Coronary artery (tissue), 2 donors: ENCODE measurements at regions not wholly inside any gene's neighbourhood (a gene's known extent, or its start where the extent isn't known, plus 50 kb on each side); places are given as distances from the start of the nearest gene placed in this dataset.

Experiments
- DNase-seq: peaks from one replicate; pipeline ENCODE4 v3.0.0-alpha.2; 2017; ENCODE audit warnings: low spot score
- H3K27ac ChIP-seq, 2 donors: fragments of 200-600 bp; sonication (generic); one replicate each; pipeline ENCODE4 v1.5.1; 2016 to 2019
- H3K4me3 ChIP-seq: fragments of 200-600 bp; sonication (generic); 2 replicates; pipeline ENCODE4 v1.5.1; 2016; ENCODE audit warnings: mild to moderate bottlenecking, moderate library complexity
- TF ChIP-seq, protein P1 (sequence below): fragments of 200-600 bp; sonication (generic); IDR thresholded peaks from one replicate; pipeline ENCODE4 v1.5.1; 2019; ENCODE audit warnings: antibody characterized with exemption

DNA sequence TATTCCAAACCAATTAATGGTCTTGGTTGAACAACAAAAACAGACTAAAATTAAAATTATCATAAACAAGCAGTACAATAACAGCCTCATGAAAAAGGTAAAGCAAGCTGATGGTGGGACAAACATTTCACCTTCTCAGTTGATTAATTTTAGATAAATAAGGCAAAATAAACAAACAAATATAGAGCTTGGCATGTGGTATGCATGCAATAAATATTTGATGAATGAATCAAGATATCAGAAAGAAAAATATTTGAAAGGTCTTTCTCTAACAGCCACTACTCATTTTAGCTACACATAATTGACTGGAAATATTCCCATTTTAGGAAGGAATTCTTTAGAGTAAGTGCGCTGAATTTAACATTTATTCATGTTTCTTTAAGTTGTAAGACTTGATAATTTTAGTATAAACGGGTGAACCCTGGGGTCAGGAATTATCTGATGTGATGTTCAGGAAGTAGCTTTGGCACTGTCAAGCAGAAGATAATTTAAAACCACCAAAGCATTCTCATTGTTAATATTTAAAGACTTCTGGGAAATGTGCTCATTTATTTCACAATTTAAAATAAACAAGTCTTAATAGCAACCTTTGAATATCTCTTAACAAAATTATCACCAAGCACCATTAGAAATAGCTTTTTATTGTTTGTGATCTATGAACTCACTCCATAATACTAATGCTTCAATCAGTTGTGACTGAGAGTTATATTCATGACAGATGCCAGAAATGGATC lies 372.3 kb upstream of the TGFBR2 start:
- no peak for DNase-seq
- Histone ChIP-seq H3K4me3 (no peak overlapping the region), H3K27ac (no peak overlapping the region)
- TF ChIP-seq, protein P1, sequence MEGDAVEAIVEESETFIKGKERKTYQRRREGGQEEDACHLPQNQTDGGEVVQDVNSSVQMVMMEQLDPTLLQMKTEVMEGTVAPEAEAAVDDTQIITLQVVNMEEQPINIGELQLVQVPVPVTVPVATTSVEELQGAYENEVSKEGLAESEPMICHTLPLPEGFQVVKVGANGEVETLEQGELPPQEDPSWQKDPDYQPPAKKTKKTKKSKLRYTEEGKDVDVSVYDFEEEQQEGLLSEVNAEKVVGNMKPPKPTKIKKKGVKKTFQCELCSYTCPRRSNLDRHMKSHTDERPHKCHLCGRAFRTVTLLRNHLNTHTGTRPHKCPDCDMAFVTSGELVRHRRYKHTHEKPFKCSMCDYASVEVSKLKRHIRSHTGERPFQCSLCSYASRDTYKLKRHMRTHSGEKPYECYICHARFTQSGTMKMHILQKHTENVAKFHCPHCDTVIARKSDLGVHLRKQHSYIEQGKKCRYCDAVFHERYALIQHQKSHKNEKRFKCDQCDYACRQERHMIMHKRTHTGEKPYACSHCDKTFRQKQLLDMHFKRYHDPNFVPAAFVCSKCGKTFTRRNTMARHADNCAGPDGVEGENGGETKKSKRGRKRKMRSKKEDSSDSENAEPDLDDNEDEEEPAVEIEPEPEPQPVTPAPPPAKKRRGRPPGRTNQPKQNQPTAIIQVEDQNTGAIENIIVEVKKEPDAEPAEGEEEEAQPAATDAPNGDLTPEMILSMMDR, result no peak

DNA sequence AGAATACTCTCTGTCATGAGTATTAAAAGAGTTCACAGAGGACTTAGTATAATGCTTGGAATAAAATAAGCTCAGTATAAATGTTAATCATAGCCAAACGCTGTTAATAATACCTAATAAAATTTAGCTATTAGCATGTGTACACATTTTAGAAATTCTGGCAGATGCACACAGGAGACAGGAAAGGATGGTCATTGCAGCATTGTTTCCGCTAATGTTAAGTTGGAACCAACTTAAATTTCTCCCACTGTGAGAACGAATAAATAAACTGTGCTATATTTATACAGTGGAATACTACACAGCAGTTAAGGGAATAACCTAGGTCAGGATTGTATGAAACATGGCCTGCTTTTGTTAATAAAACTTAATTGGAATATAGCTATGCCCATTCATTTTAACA lies 370.4 kb upstream of the TGFBR2 start:
- H3K27ac ChIP-seq, result no peak overlapping the region
- DNase-seq, result no peak
- TF ChIP-seq, protein P1, result no peak
- no peak overlapping the region for H3K4me3 ChIP-seq

DNA sequence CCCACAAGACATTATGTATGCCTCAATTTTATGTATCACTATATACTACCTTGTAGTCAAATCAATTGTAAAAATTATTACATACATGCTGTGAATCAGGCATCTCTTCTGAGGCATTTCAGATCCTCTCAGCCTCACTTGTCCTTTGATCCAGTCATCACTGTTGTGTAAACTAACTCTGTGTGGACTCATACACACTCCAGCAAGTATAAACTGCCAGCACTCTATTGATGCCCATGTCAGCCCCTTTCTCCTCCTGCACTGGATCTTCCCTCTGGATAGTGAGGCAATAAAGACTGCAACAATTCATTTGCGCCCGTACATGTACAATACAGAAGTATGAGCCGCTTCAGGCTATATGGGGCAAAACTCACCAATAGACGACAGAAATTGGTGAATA lies 364.7 kb upstream of the TGFBR2 start:
- TF ChIP-seq, protein P1, result no peak
- no peak for DNase-seq
- Histone ChIP-seq H3K4me3 (no peak overlapping the region), H3K27ac (no peak overlapping the region)

DNA sequence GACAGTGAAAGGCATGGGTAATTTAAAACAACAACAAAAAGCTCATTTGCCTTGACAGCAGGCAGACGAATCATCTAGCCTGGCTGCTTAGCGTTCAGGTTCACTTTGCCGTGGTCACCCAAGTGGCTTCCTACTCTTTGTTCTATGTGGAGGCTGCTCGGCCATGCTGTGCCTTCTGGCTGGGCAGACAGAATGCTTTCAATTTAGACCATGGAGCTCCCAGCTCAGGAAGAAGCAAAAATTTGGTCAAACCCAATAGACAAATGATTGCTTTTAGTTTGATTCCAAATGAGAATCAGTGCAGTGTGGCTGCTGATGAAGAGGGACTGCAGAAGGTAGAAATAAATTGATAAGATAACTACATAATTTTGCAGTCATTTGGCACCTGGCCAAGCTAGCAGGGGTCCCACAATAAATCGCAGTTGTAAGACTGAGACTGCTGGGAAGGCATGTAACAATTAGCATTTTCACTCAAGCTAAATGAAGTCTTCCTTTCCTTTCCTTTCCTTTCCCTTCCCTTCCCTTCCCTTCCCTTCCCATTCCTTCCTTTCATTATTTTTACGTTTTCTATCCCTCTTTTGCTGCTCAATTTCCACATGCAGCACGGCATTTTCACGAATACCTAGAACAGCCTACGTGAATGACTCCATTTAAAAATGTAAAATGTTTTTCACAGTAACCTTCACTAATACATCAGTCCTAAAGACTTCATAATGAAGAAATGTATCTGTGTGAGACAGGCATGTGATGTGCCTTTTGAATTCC lies 360.4 kb upstream of the TGFBR2 start:
- TF ChIP-seq, protein P1, result no peak
- Histone ChIP-seq H3K4me3 (no peak overlapping the region), H3K27ac (no peak overlapping the region)
- no peak for DNase-seq

DNA sequence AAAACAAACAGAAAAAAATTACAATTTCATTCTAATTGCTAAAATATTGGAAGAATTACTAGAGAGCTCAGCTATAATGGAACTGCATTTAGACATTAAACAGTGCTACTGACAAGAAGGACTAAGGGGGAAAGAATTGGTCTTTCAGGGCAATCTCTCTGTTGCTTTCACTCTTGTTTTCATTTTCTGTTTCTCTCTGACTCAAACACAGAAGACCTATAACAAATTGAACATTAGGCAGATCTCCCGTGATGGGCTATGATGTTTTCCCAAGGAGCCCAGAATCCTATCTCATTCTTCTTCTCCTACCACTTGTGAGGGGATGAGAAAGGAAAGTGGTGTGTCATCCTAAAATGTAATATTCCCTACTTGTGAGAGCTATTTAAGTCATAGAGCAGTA lies 358.0 kb upstream of the TGFBR2 start:
- TF ChIP-seq, protein P1, result no peak
- Histone ChIP-seq H3K4me3 (no peak overlapping the region), H3K27ac (no peak overlapping the region)
- DNase-seq, result no peak

DNA sequence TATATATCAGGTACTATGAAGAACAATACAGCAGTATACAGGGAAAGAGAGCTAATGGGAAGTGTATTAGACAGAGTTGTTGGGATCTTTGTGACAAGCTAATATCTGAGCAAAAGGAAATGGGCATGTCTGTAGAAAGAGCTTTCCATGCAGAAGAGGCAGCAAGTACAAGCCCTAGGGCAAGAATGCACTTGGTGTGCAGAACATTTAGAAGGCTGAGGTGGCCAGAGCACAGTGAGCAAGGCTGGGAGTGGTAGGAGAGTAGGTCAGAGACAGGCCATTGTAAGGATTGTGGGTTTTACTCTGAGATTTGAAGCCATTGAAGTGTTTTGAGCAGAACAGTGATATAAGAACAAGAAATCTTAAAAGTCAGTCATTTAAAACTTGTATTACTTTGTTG lies 353.9 kb upstream of the TGFBR2 start:
- DNase-seq, result no peak
- TF ChIP-seq, protein P1, result no peak
- Histone ChIP-seq H3K27ac (no peak overlapping the region), H3K4me3 (no peak overlapping the region)

DNA sequence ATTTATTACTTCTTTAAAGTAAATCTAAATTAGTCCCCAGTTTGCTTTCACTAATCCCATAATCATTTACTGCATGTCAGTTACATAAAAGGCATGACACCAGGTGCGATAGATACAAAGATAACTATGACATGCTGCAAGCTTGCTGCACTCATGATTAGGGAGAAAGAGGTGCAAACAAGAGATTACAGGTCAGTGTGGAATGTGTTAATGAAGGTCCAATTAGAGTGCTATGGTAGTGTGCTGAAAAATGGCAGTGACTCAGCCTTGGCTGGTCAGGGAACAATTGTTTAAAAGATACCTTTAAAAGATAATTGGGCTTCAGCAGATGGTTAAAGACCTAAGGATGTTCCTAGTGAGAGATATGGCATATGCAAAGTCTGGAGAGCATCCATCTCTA lies 352.6 kb upstream of the TGFBR2 start:
- Histone ChIP-seq H3K4me3 (no peak overlapping the region), H3K27ac (no peak overlapping the region)
- no peak for DNase-seq
- TF ChIP-seq, protein P1, result no peak
